Testis (tissue), 2 donors: ENCODE measurements at regions not wholly inside any gene's neighbourhood (a gene's known extent, or its start where the extent isn't known, plus 50 kb on each side); places are given as distances from the start of the nearest gene placed in this dataset.

Experiments
- DNase-seq: peaks from one replicate; pipeline ENCODE4 v3.0.0-alpha.2; 2019
- H3K27ac ChIP-seq, 2 donors: fragments of 200-600 bp; sonication (generic); one replicate each; pipeline ENCODE4 v1.5.1; 2019
- H3K27me3 ChIP-seq: fragments of 200-600 bp; sonication (generic); one replicate; pipeline ENCODE4 v1.5.1; 2019
- H3K36me3 ChIP-seq: fragments of 200-600 bp; sonication (generic); one replicate; pipeline ENCODE4 v1.5.1; 2017; ENCODE audit warnings: low read depth; ENCODE audit errors: missing control alignments
- H3K4me1 ChIP-seq: fragments of 200-600 bp; sonication (generic); one replicate; pipeline ENCODE4 v1.5.1; 2019
- H3K4me3 ChIP-seq, 2 donors: fragments of 200-600 bp; sonication (generic); one replicate each; pipeline ENCODE4 v1.5.1; 2017 to 2019
- H3K9me3 ChIP-seq: fragments of 200-600 bp; sonication (generic); one replicate; pipeline ENCODE4 v1.5.1; 2017
- POLR2A ChIP-seq: fragments of 450-650 bp; IDR thresholded peaks from one replicate; pipeline ENCODE4 v1.6.1; 2017; ENCODE audit warnings: antibody characterized with exemption, mild to moderate bottlenecking, moderate library complexity
- WGBS, 2 donors: methylation state at CpG; one replicate each; pipeline ENCODE4 v1.1.5; 2018; 5-methylcytosine and 5-hydroxymethylcytosine counted together
- intact Hi-C: fragments of 100-400 bp; cut with DNase I; formaldehyde crosslinking; loops from one replicate; pipeline ENCODE4 v1.15.1; 2023; ENCODE audit warnings: low total_unique reads
- TF ChIP-seq, protein P1 (sequence below), 3 experiments: fragments of 450-650 bp in 2 of 3; fragments of 200-600 bp in 1 of 3; sonication (generic) in 1 of 3; IDR thresholded peaks; one replicate each; pipeline ENCODE4 v1.5.1; 2016 to 2019; ENCODE audit warnings: antibody characterized with exemption in 3 of 3, mild to moderate bottlenecking in 2 of 3, moderate library complexity in 1 of 3

- no peaks in the 10 kb centered on the region for H3K9me3 ChIP-seq
- H3K36me3 ChIP-seq = no peaks in the 10 kb centered on the region
- 83 to 85% methylated on average over 2 of the region's 2 CpGs for WGBS, 2 donors
- intact Hi-C loops = no loop called here
- no peak overlapping the region for H3K27ac ChIP-seq
- H3K4me3 ChIP-seq = no peak overlapping the region
- no peaks in the 10 kb centered on the region for H3K27me3 ChIP-seq
- no peak for DNase-seq
- no peaks in the 10 kb centered on the region for H3K4me1 ChIP-seq
- TF ChIP-seq, protein P1, sequence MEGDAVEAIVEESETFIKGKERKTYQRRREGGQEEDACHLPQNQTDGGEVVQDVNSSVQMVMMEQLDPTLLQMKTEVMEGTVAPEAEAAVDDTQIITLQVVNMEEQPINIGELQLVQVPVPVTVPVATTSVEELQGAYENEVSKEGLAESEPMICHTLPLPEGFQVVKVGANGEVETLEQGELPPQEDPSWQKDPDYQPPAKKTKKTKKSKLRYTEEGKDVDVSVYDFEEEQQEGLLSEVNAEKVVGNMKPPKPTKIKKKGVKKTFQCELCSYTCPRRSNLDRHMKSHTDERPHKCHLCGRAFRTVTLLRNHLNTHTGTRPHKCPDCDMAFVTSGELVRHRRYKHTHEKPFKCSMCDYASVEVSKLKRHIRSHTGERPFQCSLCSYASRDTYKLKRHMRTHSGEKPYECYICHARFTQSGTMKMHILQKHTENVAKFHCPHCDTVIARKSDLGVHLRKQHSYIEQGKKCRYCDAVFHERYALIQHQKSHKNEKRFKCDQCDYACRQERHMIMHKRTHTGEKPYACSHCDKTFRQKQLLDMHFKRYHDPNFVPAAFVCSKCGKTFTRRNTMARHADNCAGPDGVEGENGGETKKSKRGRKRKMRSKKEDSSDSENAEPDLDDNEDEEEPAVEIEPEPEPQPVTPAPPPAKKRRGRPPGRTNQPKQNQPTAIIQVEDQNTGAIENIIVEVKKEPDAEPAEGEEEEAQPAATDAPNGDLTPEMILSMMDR (IDR thresholded peaks at IDR 0.05) = no peak
- TF ChIP-seq POLR2A = no peak
Measured at GRCh38 chr18:67376372-67376771, 140.1 kb downstream of the DSEL start.

- no peaks in the 10 kb centered on the region for H3K36me3 ChIP-seq
- WGBS, 2 donors = 56 to 72% methylated on average over 2 of the region's 2 CpGs
- H3K4me1 ChIP-seq = no peaks in the 10 kb centered on the region
- intact Hi-C loops = no loop called here
- DNase-seq = no peak
- no peaks in the 10 kb centered on the region for H3K27me3 ChIP-seq
- H3K27ac ChIP-seq = no peak overlapping the region
- H3K9me3 ChIP-seq = no peaks in the 10 kb centered on the region
- no peak overlapping the region for H3K4me3 ChIP-seq
- TF ChIP-seq, protein P1 (IDR thresholded peaks at IDR 0.05) = no peak
- no peak for TF ChIP-seq POLR2A
Measured at GRCh38 chr18:67373636-67374035, 142.9 kb downstream of the DSEL start.

DNA sequence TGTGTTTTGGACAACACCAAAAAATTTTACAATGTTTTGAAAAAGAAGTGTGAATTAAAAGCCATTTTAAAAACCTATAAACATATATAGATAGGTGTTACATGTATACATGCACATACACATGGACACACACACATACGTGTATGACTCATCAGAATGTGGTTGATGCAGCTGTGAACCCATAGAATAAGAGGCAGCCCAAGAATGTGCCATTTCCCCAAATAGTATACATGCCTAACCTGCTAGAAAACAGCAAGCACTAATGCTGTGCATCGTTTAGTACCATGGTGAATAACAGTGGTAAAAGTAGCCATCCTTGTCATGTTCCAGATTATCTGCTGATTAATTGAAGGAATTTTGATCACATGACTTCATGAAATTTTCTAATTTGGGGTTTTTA, 149.0 kb downstream of the DSEL start:
- Histone ChIP-seq H3K27ac (no peak overlapping the region), H3K4me1 (no peaks in the 10 kb centered on the region), H3K27me3 (no peaks in the 10 kb centered on the region), H3K9me3 (no peaks in the 10 kb centered on the region), H3K36me3 (no peaks in the 10 kb centered on the region), H3K4me3 (no peak overlapping the region)
- WGBS, 2 donors = 95% methylated on average over 2 of the region's 2 CpGs
- TF ChIP-seq, protein P1 (IDR thresholded peaks at IDR 0.05) = no peak
- no peak for TF ChIP-seq POLR2A
- intact Hi-C loops = no loop called here
- no peak for DNase-seq

DNA sequence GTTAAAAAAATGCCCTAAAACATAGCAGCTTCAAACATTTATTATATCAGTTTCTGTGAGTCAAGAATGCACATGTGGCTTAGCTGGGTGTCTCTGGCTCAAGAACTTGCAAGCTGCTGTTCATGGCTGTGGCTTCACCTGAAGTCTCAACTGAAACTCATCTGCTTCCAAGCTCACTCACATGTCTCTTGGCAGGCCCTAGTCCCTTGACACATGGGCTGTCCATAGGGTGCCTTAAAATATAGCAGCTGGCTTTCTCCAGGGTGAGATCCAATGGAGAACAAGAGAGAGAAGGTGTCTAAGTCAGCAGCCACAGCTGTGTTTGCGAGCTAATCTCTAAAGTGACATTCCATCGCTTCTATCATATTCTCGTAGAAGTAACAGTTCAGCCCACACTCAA, 152.8 kb downstream of the DSEL start:
- TF ChIP-seq, protein P1 (IDR thresholded peaks at IDR 0.05) = no peak
- no peak for TF ChIP-seq POLR2A
- intact Hi-C loops = no loop called here
- 76 to 84% methylated on average over 3 of the region's 3 CpGs for WGBS, 2 donors

DNA sequence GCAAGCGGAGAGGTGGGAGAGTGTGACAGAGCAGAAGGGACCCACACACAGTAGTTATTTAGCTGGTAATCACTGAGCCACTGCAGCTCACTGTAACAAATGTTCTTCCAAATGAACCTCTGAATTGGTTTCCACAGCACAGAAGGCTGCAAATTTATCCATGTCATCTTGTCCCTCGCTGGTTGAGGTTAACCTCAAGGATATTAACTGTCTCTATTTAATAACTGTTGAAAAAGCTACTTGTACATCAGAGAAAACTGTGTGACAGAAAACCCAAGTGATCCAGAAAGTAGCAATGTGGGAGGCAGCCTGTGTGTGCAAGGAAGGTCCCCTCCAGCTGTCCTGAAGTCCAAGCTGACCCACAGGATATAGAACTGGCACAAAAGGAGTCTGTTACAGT, 153.6 kb downstream of the DSEL start:
- Histone ChIP-seq H3K9me3 (no peaks in the 10 kb centered on the region), H3K4me3 (no peak overlapping the region), H3K27ac (no peak overlapping the region), H3K36me3 (no peaks in the 10 kb centered on the region), H3K27me3 (no peaks in the 10 kb centered on the region), H3K4me1 (peaks cover 3% of the 10 kb centered on the region)
- DNase-seq = no peak
- 78 to 83% methylated on average over 2 of the region's 2 CpGs for WGBS, 2 donors
- TF ChIP-seq, protein P1 (IDR thresholded peaks at IDR 0.05) = no peak
- TF ChIP-seq POLR2A = no peak
- intact Hi-C loops = no loop called here

More for the DNA sequence above, 152.8 kb downstream of the DSEL start:
- Histone ChIP-seq H3K4me1 (peaks cover 3% of the 10 kb centered on the region), H3K27me3 (no peaks in the 10 kb centered on the region), H3K36me3 (no peaks in the 10 kb centered on the region), H3K27ac (no peak overlapping the region), H3K4me3 (no peak overlapping the region), H3K9me3 (no peaks in the 10 kb centered on the region)
- no peak for DNase-seq
